PFSK-1 (cell line): ENCODE measurements at regions not wholly inside any gene's neighbourhood (a gene's known extent, or its start where the extent isn't known, plus 50 kb on each side); places are given as distances from the start of the nearest gene placed in this dataset.

Experiments used
- FOXP2 ChIP-seq: optimal IDR thresholded peaks from 2 replicates; pipeline ENCODE3; 2011; ENCODE audit warnings: borderline replicate concordance, control low read depth, inconsistent platforms; ENCODE audit not compliant: insufficient read depth; ENCODE audit errors: extremely low read length, extremely low read depth
- POLR2AphosphoS5 ChIP-seq: IDR thresholded peaks from 2 replicates; pipeline ENCODE4 v1.6.1; 2012; ENCODE audit warnings: low read depth, mild to moderate bottlenecking, control low read depth, low read length, moderate library complexity
- REST ChIP-seq, 2 experiments: IDR thresholded peaks; 2 replicates each; pipeline versions ENCODE4 v1.6.1 to v1.8.0; 2011 to 2012; ENCODE audit warnings: low read depth in 2 of 2, low read length in 2 of 2, control low read depth in 1 of 2, inconsistent platforms in 1 of 2, mild to moderate bottlenecking in 1 of 2, moderate library complexity in 1 of 2; ENCODE audit not compliant: insufficient read depth in 1 of 2
- SIN3A ChIP-seq: IDR thresholded peaks from 2 replicates; pipeline ENCODE4 v1.6.1; 2012; ENCODE audit warnings: mild to moderate bottlenecking, low read length, moderate library complexity, borderline replicate concordance; ENCODE audit not compliant: insufficient read depth
- TAF1 ChIP-seq: IDR thresholded peaks from 2 replicates; pipeline ENCODE4 v1.6.1; 2012; ENCODE audit warnings: low read length, control low read depth, borderline replicate concordance; ENCODE audit not compliant: insufficient read depth

DNA sequence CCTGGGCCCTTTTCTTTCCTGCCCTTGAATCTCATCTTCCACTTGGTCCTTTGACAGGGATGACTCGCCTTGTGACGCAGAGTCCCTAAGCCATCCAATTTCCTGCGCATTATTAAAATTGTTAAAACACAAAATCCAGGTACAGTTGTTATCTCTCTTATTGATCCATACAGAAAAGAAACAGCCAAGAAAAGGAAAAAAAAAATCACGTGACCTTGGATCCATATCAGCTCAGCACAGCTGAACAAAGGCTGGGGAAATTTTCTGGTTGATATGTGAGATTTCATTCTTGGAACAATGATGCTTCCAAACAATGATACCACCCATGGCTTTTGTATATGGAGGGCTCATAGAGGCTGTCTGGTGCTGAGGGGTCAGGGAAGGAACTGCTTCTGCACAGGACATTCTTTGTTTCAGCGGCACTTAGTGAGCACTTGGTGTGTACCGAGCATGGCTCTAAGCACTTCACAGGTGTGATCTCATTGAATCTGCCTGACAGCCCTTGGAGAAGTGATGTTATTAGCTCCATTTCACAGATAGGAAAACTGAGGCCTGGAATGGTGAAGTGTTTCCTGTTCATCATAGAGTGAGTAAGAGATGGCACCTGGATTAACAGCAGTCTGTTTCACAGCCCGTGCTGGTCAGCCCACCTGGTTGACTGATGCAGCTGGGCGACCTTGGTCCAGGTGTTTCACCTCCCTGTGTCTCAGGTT lies 155.0 kb upstream of the SULF2 start:
- TF ChIP-seq REST (IDR thresholded peaks at IDR 0.05; ENCODE audit: insufficient read depth in 1 of 2, low read depth in 2 of 2, low read length in 2 of 2) (no peak), POLR2AphosphoS5 (no peak), SIN3A (no peak), TAF1 (no peak), FOXP2 (no peak)
